HCT116 (cell line): ENCODE measurements at regions not wholly inside any gene's neighbourhood (a gene's known extent, or its start where the extent isn't known, plus 50 kb on each side); places are given as distances from the start of the nearest gene placed in this dataset.

Experiments
- ATAC-seq: fragments of 200-7000 bp; cut with Tn5 transposase; 2 replicates; pipeline ENCODE4 v1.9.1; 2020; ENCODE audit warnings: mild to moderate bottlenecking, moderate library complexity
- BruUV-seq: library from RNA; stranded (reverse); fragments of 400-500 nt; replicated peaks from 2 replicates; lab custom pipeline; 2021; lab: Mats Ljungman, UMichigan
- CTCF ChIA-PET: fragments of 300-600 bp; sonication (Branson Sonifier 250); formaldehyde crosslinking; loops from one replicate; lab custom pipeline; 2021; ENCODE audit warnings: antibody characterized with exemption; lab: Charles Lee
- POLR2A ChIA-PET: fragments of 300-600, 350-600 bp; sonication (Branson Sonifier 250); formaldehyde crosslinking; loops from one replicate; lab custom pipeline; 2021; ENCODE audit warnings: antibody characterized with exemption; lab: Charles Lee
- RAD21 ChIA-PET, 2 experiments: fragments of 300-600 bp; sonication (Branson Sonifier 250); formaldehyde crosslinking; loops; one replicate each; lab custom pipeline; 2023; ENCODE audit warnings: low total read pairs in 2 of 2; ENCODE audit not compliant: uncharacterized antibody in 2 of 2, unreplicated experiment in 2 of 2, low non-redundant PET in 1 of 2; lab: Charles Lee
- DNase-seq: peaks from one replicate; pipeline ENCODE4 v3.0.0-alpha.2; 2010; ENCODE audit warnings: low read depth, low spot score
- H2AFZ ChIP-seq: fragments of 200-600 bp; shearing (Covaris generic), sonication (generic); 2 replicates; pipeline ENCODE4 v1.6.1; 2017; ENCODE audit warnings: low read depth, mixed run types, mixed read lengths, antibody characterized with exemption, low read length; ENCODE audit not compliant: poor library complexity, severe bottlenecking
- H3K27ac ChIP-seq: 2 replicates; pipeline ENCODE4 v1.5.1; 2012; ENCODE audit warnings: low read depth, low read length
- H3K27me3 ChIP-seq: fragments of 200-600 bp; sonication (generic); 2 replicates; pipeline ENCODE4 v1.6.1; 2016; ENCODE audit warnings: mixed run types, low read length, mixed read lengths; ENCODE audit not compliant: insufficient read depth
- H3K36me3 ChIP-seq, 2 experiments: fragments of 200-500 bp in 1 of 2; fragments of 200-600 bp in 1 of 2; sonication (Bioruptor generic) in 1 of 2; sonication (generic) in 1 of 2; 2 replicates each; pipeline versions ENCODE4 v1.5.1 to v1.6.1; 2014 to 2016; ENCODE audit warnings: low read length in 2 of 2, inconsistent platforms in 1 of 2, mixed read lengths in 1 of 2, mixed run types in 1 of 2; ENCODE audit not compliant: insufficient read depth in 2 of 2, control insufficient read depth in 1 of 2
- H3K4me1 ChIP-seq, 2 experiments: fragments of 200-600 bp in 1 of 2; sonication (generic) in 1 of 2; 2 replicates each; pipeline versions ENCODE4 v1.5.1 to v1.6.1; 2012 to 2017; ENCODE audit warnings: low read length in 2 of 2, inconsistent platforms in 1 of 2, mild to moderate bottlenecking in 1 of 2, mixed read lengths in 1 of 2, mixed run types in 1 of 2, moderate library complexity in 1 of 2; ENCODE audit not compliant: insufficient read depth in 2 of 2, control insufficient read depth in 1 of 2
- H3K4me2 ChIP-seq: fragments of 200-600 bp; sonication (generic); 2 replicates; pipeline ENCODE4 v1.6.1; 2017; ENCODE audit warnings: mixed run types, low read length, mixed read lengths
- H3K4me3 ChIP-seq, 2 experiments: fragments of 200-600 bp in 1 of 2; sonication (generic) in 1 of 2; replicated peaks in 1 of 2; 2 replicates each; pipeline ENCODE4 v1.5.1; 2011 to 2016; ENCODE audit warnings: low read length in 2 of 2, control low read depth in 1 of 2, low read depth in 1 of 2, mild to moderate bottlenecking in 1 of 2, mixed read lengths in 1 of 2, mixed run types in 1 of 2
- H3K79me2 ChIP-seq: fragments of 200-600 bp; sonication (generic); 2 replicates; pipeline ENCODE4 v1.6.1; 2017; ENCODE audit warnings: mild to moderate bottlenecking, mixed run types, low read length, moderate library complexity, mixed read lengths; ENCODE audit not compliant: insufficient read depth
- H3K9ac ChIP-seq: fragments of 200-600 bp; sonication (generic); 2 replicates; pipeline ENCODE4 v1.6.1; 2016; ENCODE audit warnings: low read length, mixed read lengths
- H3K9me2 ChIP-seq: fragments of 200-600 bp; sonication (generic), shearing (Covaris generic); 2 replicates; pipeline ENCODE4 v1.6.1; 2017; ENCODE audit warnings: mixed run types, mild to moderate bottlenecking, moderate library complexity; ENCODE audit not compliant: insufficient read depth
- H3K9me3 ChIP-seq, 2 experiments: fragments of 200-500 bp in 1 of 2; fragments of 200-600 bp in 1 of 2; sonication (Bioruptor generic) in 1 of 2; sonication (generic) in 1 of 2; 2 replicates each; pipeline ENCODE4 v1.6.1; 2014 to 2017; ENCODE audit warnings: low read length in 2 of 2, mixed read lengths in 2 of 2, inconsistent platforms in 1 of 2, low read depth in 1 of 2, mild to moderate bottlenecking in 1 of 2, mixed run types in 1 of 2, moderate library complexity in 1 of 2; ENCODE audit not compliant: control insufficient read depth in 1 of 2, insufficient read depth in 1 of 2
- H4K20me1 ChIP-seq: fragments of 200-600 bp; sonication (generic), shearing (Covaris generic); 2 replicates; pipeline ENCODE4 v1.6.1; 2017; ENCODE audit warnings: mixed run types, mild to moderate bottlenecking, moderate library complexity; ENCODE audit not compliant: insufficient read depth
- CBX3 ChIP-seq: IDR thresholded peaks from 2 replicates; pipeline ENCODE4 v1.6.1; 2012; ENCODE audit warnings: low read depth
- EGR1 ChIP-seq: IDR thresholded peaks from 2 replicates; pipeline ENCODE4 v1.6.1; 2012; ENCODE audit warnings: low read depth
- EZH2 ChIP-seq: fragments of 200-600 bp; sonication (generic); IDR thresholded peaks from 2 replicates; pipeline ENCODE4 v1.6.1; 2017; ENCODE audit warnings: antibody characterized with exemption, mixed run types
- EZH2phosphoT487 ChIP-seq: fragments of 200-600 bp; IDR thresholded peaks from 2 replicates; pipeline ENCODE4 v1.6.1; 2018; ENCODE audit warnings: antibody characterized with exemption, borderline replicate concordance
- POLR2A ChIP-seq: IDR thresholded peaks from 2 replicates; pipeline ENCODE4 v1.7.0; 2011; ENCODE audit warnings: borderline replicate concordance; ENCODE audit not compliant: insufficient read depth, insufficient read length; ENCODE audit errors: extremely low read depth
- POLR2AphosphoS5 ChIP-seq: IDR thresholded peaks from 2 replicates; pipeline ENCODE4 v1.6.1; 2011; ENCODE audit warnings: mild to moderate bottlenecking, low read depth, low read length, moderate library complexity
- RAD21 ChIP-seq: IDR thresholded peaks from 2 replicates; pipeline ENCODE4 v1.6.1; 2012; ENCODE audit warnings: low read depth, mild to moderate bottlenecking
- SIN3A ChIP-seq: IDR thresholded peaks from 2 replicates; pipeline ENCODE4 v1.6.1; 2012; ENCODE audit warnings: low read depth
- SRF ChIP-seq: IDR thresholded peaks from 2 replicates; pipeline ENCODE4 v1.6.1; 2012; ENCODE audit warnings: low read depth
- TCF7L2 ChIP-seq: IDR thresholded peaks from 2 replicates; pipeline ENCODE4 v1.7.0; 2011; ENCODE audit warnings: borderline replicate concordance, inconsistent platforms; ENCODE audit not compliant: insufficient read depth, insufficient read length; ENCODE audit errors: extremely low read depth
- YY1 ChIP-seq: IDR thresholded peaks from 2 replicates; pipeline ENCODE4 v1.6.1; 2011; ENCODE audit warnings: low read length, low read depth, moderate library complexity, mild to moderate bottlenecking; ENCODE audit not compliant: insufficient replicate concordance; ENCODE audit errors: extremely low read depth
- ZFX ChIP-seq: fragments of 450-650 bp; IDR thresholded peaks from 2 replicates; pipeline ENCODE4 v1.6.1; 2017
- ZNF274 ChIP-seq: fragments of 200-500 bp; sonication (Bioruptor generic); IDR thresholded peaks from 2 replicates; pipeline ENCODE4 v1.6.1; 2014; ENCODE audit warnings: mild to moderate bottlenecking, low read depth, low read length, inconsistent platforms
- intact Hi-C: fragments of 100-400 bp; cut with micrococcal nuclease; formaldehyde crosslinking; loops from 2 replicates; pipeline ENCODE4 v1.10.0; 2022
- TF ChIP-seq, protein P1 (sequence below): IDR thresholded peaks from 2 replicates; pipeline ENCODE4 v1.6.1; 2012; ENCODE audit warnings: low read depth
- TF ChIP-seq, protein P2 (sequence below): IDR thresholded peaks from 2 replicates; pipeline ENCODE4 v1.6.1; 2011; ENCODE audit warnings: mild to moderate bottlenecking, low read length, moderate library complexity; ENCODE audit not compliant: insufficient replicate concordance; ENCODE audit errors: extremely low read depth
- TF ChIP-seq, protein P3 (sequence below): IDR thresholded peaks from 2 replicates; pipeline ENCODE4 v1.6.1; 2012

DNA sequence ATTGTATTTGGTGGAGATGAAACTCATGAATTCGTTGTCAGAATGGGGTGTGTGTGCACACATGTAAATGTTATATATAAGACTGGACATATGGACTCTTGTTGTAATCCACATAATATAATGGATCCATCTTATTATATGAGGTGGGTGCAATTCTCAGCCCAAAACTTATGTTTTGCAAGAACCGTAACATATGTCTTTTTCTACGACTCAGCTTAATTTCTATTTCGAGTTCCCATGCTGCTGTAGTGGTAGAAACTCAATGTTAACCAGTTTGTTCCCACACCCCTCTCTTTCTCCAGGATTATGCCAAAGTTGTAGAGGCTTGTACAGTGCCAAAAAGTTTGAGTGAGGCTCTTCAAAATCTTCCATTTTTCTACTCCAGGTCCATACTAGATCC, 112.5 kb upstream of the SPOPL start (continued):
- TF ChIP-seq, protein P1, sequence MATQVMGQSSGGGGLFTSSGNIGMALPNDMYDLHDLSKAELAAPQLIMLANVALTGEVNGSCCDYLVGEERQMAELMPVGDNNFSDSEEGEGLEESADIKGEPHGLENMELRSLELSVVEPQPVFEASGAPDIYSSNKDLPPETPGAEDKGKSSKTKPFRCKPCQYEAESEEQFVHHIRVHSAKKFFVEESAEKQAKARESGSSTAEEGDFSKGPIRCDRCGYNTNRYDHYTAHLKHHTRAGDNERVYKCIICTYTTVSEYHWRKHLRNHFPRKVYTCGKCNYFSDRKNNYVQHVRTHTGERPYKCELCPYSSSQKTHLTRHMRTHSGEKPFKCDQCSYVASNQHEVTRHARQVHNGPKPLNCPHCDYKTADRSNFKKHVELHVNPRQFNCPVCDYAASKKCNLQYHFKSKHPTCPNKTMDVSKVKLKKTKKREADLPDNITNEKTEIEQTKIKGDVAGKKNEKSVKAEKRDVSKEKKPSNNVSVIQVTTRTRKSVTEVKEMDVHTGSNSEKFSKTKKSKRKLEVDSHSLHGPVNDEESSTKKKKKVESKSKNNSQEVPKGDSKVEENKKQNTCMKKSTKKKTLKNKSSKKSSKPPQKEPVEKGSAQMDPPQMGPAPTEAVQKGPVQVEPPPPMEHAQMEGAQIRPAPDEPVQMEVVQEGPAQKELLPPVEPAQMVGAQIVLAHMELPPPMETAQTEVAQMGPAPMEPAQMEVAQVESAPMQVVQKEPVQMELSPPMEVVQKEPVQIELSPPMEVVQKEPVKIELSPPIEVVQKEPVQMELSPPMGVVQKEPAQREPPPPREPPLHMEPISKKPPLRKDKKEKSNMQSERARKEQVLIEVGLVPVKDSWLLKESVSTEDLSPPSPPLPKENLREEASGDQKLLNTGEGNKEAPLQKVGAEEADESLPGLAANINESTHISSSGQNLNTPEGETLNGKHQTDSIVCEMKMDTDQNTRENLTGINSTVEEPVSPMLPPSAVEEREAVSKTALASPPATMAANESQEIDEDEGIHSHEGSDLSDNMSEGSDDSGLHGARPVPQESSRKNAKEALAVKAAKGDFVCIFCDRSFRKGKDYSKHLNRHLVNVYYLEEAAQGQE: no peak
- TF ChIP-seq, all 23 proteins: peak for 0

DNA sequence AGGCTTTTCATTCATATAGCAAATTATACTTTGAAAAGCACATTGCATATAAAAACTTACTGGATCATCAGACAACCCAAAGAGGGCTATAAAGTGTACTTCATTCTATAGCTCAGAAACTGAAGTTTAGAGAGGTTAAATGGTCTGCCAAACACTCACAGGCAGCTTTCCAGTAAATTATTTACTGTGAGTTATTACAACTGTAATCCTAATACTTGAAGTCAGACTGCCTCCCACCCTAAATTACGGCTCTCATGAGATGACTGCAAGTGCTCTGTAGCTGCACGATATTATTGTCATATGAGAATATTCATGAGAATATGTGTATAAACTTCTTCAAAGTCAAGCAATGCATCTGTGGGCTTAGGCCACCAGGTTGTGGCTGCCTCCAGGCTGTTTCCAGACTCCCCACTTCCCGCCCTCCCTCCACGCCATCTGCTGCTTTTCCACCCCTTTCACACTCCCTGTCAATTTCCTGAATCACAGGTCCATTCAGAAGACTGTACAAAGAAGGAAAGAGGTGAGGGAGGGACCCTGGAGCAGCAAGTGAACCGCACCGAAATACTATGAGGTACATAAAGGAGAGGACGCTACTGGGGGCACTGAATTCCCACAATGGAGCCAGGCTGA, 111.1 kb upstream of the SPOPL start:
- no TSS peak for BruUV-seq
- TF ChIP-seq ZNF274: no peak
- TF ChIP-seq SRF: no peak
- TF ChIP-seq, protein P1: no peak
- TF ChIP-seq POLR2A: no peak
- TF ChIP-seq YY1: no peak
- TF ChIP-seq RAD21: no peak
- no peak for TF ChIP-seq EGR1
- no peak for TF ChIP-seq SIN3A
- TF ChIP-seq TCF7L2: no peak
- TF ChIP-seq EZH2phosphoT487: no peak
- no peak for TF ChIP-seq CBX3
- TF ChIP-seq, protein P2, sequence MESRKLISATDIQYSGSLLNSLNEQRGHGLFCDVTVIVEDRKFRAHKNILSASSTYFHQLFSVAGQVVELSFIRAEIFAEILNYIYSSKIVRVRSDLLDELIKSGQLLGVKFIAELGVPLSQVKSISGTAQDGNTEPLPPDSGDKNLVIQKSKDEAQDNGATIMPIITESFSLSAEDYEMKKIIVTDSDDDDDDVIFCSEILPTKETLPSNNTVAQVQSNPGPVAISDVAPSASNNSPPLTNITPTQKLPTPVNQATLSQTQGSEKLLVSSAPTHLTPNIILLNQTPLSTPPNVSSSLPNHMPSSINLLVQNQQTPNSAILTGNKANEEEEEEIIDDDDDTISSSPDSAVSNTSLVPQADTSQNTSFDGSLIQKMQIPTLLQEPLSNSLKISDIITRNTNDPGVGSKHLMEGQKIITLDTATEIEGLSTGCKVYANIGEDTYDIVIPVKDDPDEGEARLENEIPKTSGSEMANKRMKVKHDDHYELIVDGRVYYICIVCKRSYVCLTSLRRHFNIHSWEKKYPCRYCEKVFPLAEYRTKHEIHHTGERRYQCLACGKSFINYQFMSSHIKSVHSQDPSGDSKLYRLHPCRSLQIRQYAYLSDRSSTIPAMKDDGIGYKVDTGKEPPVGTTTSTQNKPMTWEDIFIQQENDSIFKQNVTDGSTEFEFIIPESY: no peak
- TF ChIP-seq ZFX: no peak
- TF ChIP-seq, protein P3, sequence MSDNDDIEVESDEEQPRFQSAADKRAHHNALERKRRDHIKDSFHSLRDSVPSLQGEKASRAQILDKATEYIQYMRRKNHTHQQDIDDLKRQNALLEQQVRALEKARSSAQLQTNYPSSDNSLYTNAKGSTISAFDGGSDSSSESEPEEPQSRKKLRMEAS: no peak
- no peak for TF ChIP-seq POLR2AphosphoS5
- no peak for TF ChIP-seq EZH2

More for the DNA sequence above, 111.1 kb upstream of the SPOPL start:
- no peak overlapping the region for H2AFZ ChIP-seq
- no peaks in the 10 kb centered on the region for H3K36me3 ChIP-seq
- H3K27me3 ChIP-seq: no peaks in the 10 kb centered on the region
- no peak overlapping the region for H3K4me3 ChIP-seq
- POLR2A ChIA-PET: no interaction called here
- no peak overlapping the region for H3K27ac ChIP-seq
- H3K9me2 ChIP-seq: no peaks in the 10 kb centered on the region
- ATAC-seq (no peak), DNase-seq (no peak)
- intact Hi-C loops: no loop called here
- H3K4me1 ChIP-seq: no peaks in the 10 kb centered on the region
- H3K9me3 ChIP-seq: no peaks in the 10 kb centered on the region
- RAD21 ChIA-PET: no interaction called here
- H3K9ac ChIP-seq: no peak overlapping the region
- H3K4me2 ChIP-seq: no peak overlapping the region
- no peaks in the 10 kb centered on the region for H4K20me1 ChIP-seq
- CTCF ChIA-PET: no interaction called here
- H3K79me2 ChIP-seq: no peaks in the 10 kb centered on the region
